ENCODE measurements at regions not wholly inside any gene's neighbourhood (a gene's known extent, or its start where the extent isn't known, plus 50 kb on each side); places are given as distances from the start of the nearest gene placed in this dataset.

DNA sequence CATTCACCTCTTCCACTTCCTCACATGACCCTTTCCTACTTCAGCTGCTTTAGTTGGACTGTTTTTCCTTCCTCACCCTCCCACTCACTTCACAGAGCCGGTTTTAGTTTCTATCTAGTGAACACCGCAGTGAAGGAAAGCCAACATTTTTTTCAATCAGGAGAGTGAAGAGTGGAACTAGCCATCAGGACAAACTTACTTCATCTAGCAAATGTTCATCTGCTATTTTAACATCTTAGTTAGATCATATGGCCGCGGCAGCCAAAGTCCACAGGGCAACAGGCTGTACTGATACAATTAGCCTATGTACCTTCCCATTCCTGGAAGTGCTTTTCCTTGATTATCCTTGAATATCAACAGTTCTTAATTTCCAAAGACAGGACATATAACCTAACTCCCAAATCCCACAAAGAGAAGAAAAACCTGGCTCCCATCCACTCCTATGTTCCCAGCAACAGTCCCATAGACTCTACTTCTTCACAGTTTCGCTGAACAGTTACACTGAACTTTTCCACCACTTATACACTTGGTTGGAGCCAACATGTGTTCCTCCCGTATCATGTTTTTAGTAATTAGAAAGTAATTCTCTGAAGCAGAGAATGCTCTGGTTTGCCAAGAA is 456.2 kb upstream of the THBS1 start:
- TF ChIP-seq, protein P1, sequence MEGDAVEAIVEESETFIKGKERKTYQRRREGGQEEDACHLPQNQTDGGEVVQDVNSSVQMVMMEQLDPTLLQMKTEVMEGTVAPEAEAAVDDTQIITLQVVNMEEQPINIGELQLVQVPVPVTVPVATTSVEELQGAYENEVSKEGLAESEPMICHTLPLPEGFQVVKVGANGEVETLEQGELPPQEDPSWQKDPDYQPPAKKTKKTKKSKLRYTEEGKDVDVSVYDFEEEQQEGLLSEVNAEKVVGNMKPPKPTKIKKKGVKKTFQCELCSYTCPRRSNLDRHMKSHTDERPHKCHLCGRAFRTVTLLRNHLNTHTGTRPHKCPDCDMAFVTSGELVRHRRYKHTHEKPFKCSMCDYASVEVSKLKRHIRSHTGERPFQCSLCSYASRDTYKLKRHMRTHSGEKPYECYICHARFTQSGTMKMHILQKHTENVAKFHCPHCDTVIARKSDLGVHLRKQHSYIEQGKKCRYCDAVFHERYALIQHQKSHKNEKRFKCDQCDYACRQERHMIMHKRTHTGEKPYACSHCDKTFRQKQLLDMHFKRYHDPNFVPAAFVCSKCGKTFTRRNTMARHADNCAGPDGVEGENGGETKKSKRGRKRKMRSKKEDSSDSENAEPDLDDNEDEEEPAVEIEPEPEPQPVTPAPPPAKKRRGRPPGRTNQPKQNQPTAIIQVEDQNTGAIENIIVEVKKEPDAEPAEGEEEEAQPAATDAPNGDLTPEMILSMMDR (IDR thresholded peaks at IDR 0.05; ENCODE audit: low read depth, low read length): no peak
- no peak for TF ChIP-seq EZH2phosphoT487 (IDR thresholded peaks at IDR 0.05; ENCODE audit: low read depth)

Data from OCI-LY3 (cell line).